ENCODE measurements at regions not wholly inside any gene's neighbourhood (a gene's known extent, or its start where the extent isn't known, plus 50 kb on each side); places are given as distances from the start of the nearest gene placed in this dataset.

- TF ChIP-seq, protein P1, sequence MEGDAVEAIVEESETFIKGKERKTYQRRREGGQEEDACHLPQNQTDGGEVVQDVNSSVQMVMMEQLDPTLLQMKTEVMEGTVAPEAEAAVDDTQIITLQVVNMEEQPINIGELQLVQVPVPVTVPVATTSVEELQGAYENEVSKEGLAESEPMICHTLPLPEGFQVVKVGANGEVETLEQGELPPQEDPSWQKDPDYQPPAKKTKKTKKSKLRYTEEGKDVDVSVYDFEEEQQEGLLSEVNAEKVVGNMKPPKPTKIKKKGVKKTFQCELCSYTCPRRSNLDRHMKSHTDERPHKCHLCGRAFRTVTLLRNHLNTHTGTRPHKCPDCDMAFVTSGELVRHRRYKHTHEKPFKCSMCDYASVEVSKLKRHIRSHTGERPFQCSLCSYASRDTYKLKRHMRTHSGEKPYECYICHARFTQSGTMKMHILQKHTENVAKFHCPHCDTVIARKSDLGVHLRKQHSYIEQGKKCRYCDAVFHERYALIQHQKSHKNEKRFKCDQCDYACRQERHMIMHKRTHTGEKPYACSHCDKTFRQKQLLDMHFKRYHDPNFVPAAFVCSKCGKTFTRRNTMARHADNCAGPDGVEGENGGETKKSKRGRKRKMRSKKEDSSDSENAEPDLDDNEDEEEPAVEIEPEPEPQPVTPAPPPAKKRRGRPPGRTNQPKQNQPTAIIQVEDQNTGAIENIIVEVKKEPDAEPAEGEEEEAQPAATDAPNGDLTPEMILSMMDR (IDR thresholded peaks at IDR 0.05) = no peak
- TF ChIP-seq REST (IDR thresholded peaks at IDR 0.05; ENCODE audit: insufficient read depth in 1 of 2, low read depth in 2 of 2, low read length in 1 of 2) (no peak), POLR2AphosphoS5 (IDR thresholded peaks at IDR 0.05; ENCODE audit: low read depth, low read length) (no peak), TCF7L2 (IDR thresholded peaks at IDR 0.05; ENCODE audit: low read depth, low read length) (no peak)
Observed at GRCh38 chr1:87760155-87760554, 431.5 kb downstream of the LMO4 start.

All from Panc1 (cell line).